GM12878 (cell line): ENCODE measurements at regions not wholly inside any gene's neighbourhood (a gene's known extent, or its start where the extent isn't known, plus 50 kb on each side); places are given as distances from the start of the nearest gene placed in this dataset.

Experiments
- ATAC-seq: fragments of 200-7000 bp; cut with Tn5 transposase; 3 replicates; pipeline ENCODE4 v1.9.1; 2020; ENCODE audit warnings: mild to moderate bottlenecking, moderate library complexity
- BruUV-seq: library from RNA; stranded (reverse); fragments of 400-500 nt; replicated peaks from 2 replicates; lab custom pipeline; 2021; lab: Mats Ljungman, UMichigan
- CTCF ChIA-PET: fragments of 300-600 bp; sonication (Branson Sonifier 250); formaldehyde crosslinking; extraction: SDS; loops from one replicate; lab custom pipeline; 2021; ENCODE audit warnings: inconsistent platforms; lab: Yijun Ruan, JAX
- POLR2A ChIA-PET: fragments of 350-600 bp; formaldehyde crosslinking; extraction: SDS; loops from one replicate; lab custom pipeline; 2021; ENCODE audit warnings: inconsistent platforms; lab: Charles Lee
- RAD21 ChIA-PET: fragments of 300-600 bp; sonication (Branson Sonifier 250); formaldehyde crosslinking; loops from one replicate; lab custom pipeline; 2023; ENCODE audit warnings: antibody characterized with exemption; ENCODE audit not compliant: unreplicated experiment; lab: Charles Lee
- SMC1A ChIA-PET: fragments of 300-600 bp; sonication (Branson Sonifier 250); formaldehyde crosslinking; loops from one replicate; lab custom pipeline; 2023; ENCODE audit not compliant: unreplicated experiment, uncharacterized antibody; lab: Charles Lee
- DNase-seq: peaks from one replicate; pipeline ENCODE4 v3.0.0-alpha.2; 2011; ENCODE audit warnings: low read depth, low spot score
- FAIRE-seq: peaks from 3 replicates; lab custom pipeline; 2011; peaks lifted over from hg19 to GRCh38; lab: Jason Lieb, UNC
- H2AFZ ChIP-seq: 2 replicates; pipeline ENCODE4 v1.6.0; 2011; ENCODE audit warnings: low read depth, low read length, control low read depth; ENCODE audit not compliant: control insufficient read depth
- H3K27ac ChIP-seq: 2 replicates; pipeline ENCODE4 v1.5.1; 2011; ENCODE audit warnings: control low read depth; ENCODE audit not compliant: control insufficient read depth, insufficient read depth
- H3K27me3 ChIP-seq, 2 experiments: replicated peaks in 1 of 2; 2 replicates each; pipeline versions ENCODE4 v1.6.0 to v1.6.1; 2011; ENCODE audit warnings: low read length in 1 of 2; ENCODE audit not compliant: control insufficient read depth in 2 of 2, insufficient read depth in 2 of 2
- H3K36me3 ChIP-seq, 2 experiments: 2 replicates each; pipeline ENCODE4 v1.5.1; 2011; ENCODE audit warnings: low read length in 1 of 2; ENCODE audit not compliant: control insufficient read depth in 2 of 2, insufficient read depth in 2 of 2
- H3K4me1 ChIP-seq: 2 replicates; pipeline ENCODE4 v1.6.1; 2011; ENCODE audit warnings: mild to moderate bottlenecking, low read length, moderate library complexity, mixed read lengths; ENCODE audit not compliant: control insufficient read depth, insufficient read depth
- H3K4me2 ChIP-seq: 2 replicates; pipeline ENCODE4 v1.6.0; 2011; ENCODE audit warnings: control low read depth; ENCODE audit not compliant: control insufficient read depth, insufficient read depth
- H3K4me3 ChIP-seq: fragments of 200-600 bp; sonication (generic); 2 replicates; pipeline ENCODE4 v1.5.1; 2016
- H3K79me2 ChIP-seq: 2 replicates; pipeline ENCODE4 v1.6.0; 2011; ENCODE audit warnings: low read length; ENCODE audit not compliant: control insufficient read depth, insufficient read depth
- H3K9ac ChIP-seq: 2 replicates; pipeline ENCODE4 v1.8.0; 2011; ENCODE audit warnings: low read length, control low read depth, mixed read lengths; ENCODE audit not compliant: control insufficient read depth, insufficient read depth
- H3K9me3 ChIP-seq: replicated peaks from 3 replicates; pipeline ENCODE4 v1.5.1; 2011; ENCODE audit warnings: mild to moderate bottlenecking, low read length; ENCODE audit not compliant: control insufficient read depth, insufficient read depth
- H4K20me1 ChIP-seq: 2 replicates; pipeline ENCODE4 v1.6.0; 2011; ENCODE audit not compliant: control insufficient read depth, insufficient read depth
- ATF2 ChIP-seq: IDR thresholded peaks from 2 replicates; pipeline ENCODE4 v1.6.1; 2012; ENCODE audit warnings: low read length, inconsistent platforms
- ESRRA ChIP-seq: IDR thresholded peaks from 2 replicates; pipeline ENCODE4 v1.6.1; 2012; ENCODE audit warnings: mild to moderate bottlenecking, low read length, improper control_type of control experiment
- MYB ChIP-seq: fragments of 150-350 bp; IDR thresholded peaks from 2 replicates; pipeline ENCODE4 v1.6.1; 2014; ENCODE audit warnings: mild to moderate bottlenecking, low read depth, low read length, borderline replicate concordance
- NFXL1 ChIP-seq: fragments of 450-650 bp; IDR thresholded peaks from 2 replicates; pipeline ENCODE4 v1.6.1; 2017; ENCODE audit warnings: antibody characterized with exemption, mild to moderate bottlenecking, borderline replicate concordance
- SREBF1 ChIP-seq: IDR thresholded peaks from 2 replicates; pipeline ENCODE4 v1.6.1; 2012; ENCODE audit warnings: mild to moderate bottlenecking, low read length
- ZNF622 ChIP-seq: fragments of 450-650 bp; IDR thresholded peaks from 2 replicates; pipeline ENCODE4 v1.6.1; 2017; ENCODE audit warnings: mild to moderate bottlenecking, inconsistent platforms
- WGBS: methylation state at CpG from one replicate; pipeline ENCODE4 v1.1.6; 2016; ENCODE audit warnings: low lambda C conversion rate; ENCODE audit not compliant: insufficient replicate concordance, insufficient coverage; ENCODE audit errors: missing lambda C conversion rate; 5-methylcytosine and 5-hydroxymethylcytosine counted together
- in situ Hi-C: fragments of 300-500 bp; cut with MboI; formaldehyde crosslinking; loops from 9 replicates; pipeline ENCODE4 v1.14.3; 2018; ENCODE audit warnings: mixed read lengths
- intact Hi-C: fragments of 100-400 bp; cut with micrococcal nuclease; formaldehyde crosslinking; loops from one replicate; pipeline ENCODE4 v1.14.2; 2022; ENCODE audit not compliant: unreplicated experiment
- TF ChIP-seq, protein P1 (sequence below): IDR thresholded peaks from 2 replicates; pipeline ENCODE4 v1.6.1; 2012; ENCODE audit warnings: low read depth, low read length, improper control_type of control experiment
- TF ChIP-seq, protein P2 (sequence below): IDR thresholded peaks from 2 replicates; pipeline ENCODE4 v1.6.1; 2012; ENCODE audit warnings: improper control_type of control experiment, low read depth, low read length; ENCODE audit not compliant: insufficient replicate concordance
- TF ChIP-seq, protein P3 (sequence below): fragments of 450-650 bp; IDR thresholded peaks from 2 replicates; pipeline ENCODE4 v1.6.1; 2016; ENCODE audit warnings: mild to moderate bottlenecking

DNA sequence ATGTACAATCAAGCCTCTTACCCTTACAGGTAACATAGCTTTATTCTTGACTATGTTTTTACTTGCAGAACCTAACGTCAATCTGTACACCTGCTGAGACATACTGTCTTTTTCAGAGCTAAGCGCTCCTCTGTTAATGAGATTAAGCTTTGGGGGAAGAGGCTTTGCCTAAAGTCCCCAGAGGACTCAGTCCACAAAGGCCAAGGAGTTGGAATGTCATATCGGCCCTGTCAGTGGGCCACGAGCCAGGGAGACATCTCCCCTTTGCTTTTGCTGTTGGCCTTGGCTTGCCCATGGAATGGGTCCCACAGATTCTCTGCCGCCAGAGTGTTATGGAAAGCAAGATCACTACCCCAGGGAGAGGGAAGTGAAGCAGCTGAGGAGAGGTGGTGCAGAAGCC is 64.1 kb upstream of the SOX4 start:
- Histone ChIP-seq H3K4me3 (no peak overlapping the region), H2AFZ (no peak overlapping the region), H3K79me2 (no peaks in the 10 kb centered on the region), H3K9me3 (no peaks in the 10 kb centered on the region), H3K36me3 (no peaks in the 10 kb centered on the region), H3K4me2 (no peak overlapping the region), H3K27me3 (no peaks in the 10 kb centered on the region), H4K20me1 (no peaks in the 10 kb centered on the region), H3K9ac (no peak overlapping the region), H3K27ac (no peak overlapping the region), H3K4me1 (no peaks in the 10 kb centered on the region)
- WGBS = 49% methylated on average over 5 of the region's 5 CpGs
- ChIA-PET RAD21 (interaction anchor here (0.8 to 1.0 kb wide), 2 partner anchors 67 to 681 kb away, joined by 3 read pairs; no protein-coding TSS in a partner anchor), SMC1A (no interaction called here), POLR2A (no interaction called here), CTCF (no interaction called here)
- FAIRE-seq (no peak), ATAC-seq (no peak), DNase-seq (no peak)
- in situ Hi-C loops = no loop called here
- BruUV-seq = no TSS peak
- intact Hi-C loops = no loop called here
- TF ChIP-seq MYB (no peak), ATF2 (no peak), ESRRA (no peak), SREBF1 (no peak), ZNF622 (no peak), NFXL1 (no peak)
- TF ChIP-seq, protein P1, sequence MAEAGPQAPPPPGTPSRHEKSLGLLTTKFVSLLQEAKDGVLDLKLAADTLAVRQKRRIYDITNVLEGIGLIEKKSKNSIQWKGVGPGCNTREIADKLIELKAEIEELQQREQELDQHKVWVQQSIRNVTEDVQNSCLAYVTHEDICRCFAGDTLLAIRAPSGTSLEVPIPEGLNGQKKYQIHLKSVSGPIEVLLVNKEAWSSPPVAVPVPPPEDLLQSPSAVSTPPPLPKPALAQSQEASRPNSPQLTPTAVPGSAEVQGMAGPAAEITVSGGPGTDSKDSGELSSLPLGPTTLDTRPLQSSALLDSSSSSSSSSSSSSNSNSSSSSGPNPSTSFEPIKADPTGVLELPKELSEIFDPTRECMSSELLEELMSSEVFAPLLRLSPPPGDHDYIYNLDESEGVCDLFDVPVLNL = no peak
- TF ChIP-seq, protein P2, sequence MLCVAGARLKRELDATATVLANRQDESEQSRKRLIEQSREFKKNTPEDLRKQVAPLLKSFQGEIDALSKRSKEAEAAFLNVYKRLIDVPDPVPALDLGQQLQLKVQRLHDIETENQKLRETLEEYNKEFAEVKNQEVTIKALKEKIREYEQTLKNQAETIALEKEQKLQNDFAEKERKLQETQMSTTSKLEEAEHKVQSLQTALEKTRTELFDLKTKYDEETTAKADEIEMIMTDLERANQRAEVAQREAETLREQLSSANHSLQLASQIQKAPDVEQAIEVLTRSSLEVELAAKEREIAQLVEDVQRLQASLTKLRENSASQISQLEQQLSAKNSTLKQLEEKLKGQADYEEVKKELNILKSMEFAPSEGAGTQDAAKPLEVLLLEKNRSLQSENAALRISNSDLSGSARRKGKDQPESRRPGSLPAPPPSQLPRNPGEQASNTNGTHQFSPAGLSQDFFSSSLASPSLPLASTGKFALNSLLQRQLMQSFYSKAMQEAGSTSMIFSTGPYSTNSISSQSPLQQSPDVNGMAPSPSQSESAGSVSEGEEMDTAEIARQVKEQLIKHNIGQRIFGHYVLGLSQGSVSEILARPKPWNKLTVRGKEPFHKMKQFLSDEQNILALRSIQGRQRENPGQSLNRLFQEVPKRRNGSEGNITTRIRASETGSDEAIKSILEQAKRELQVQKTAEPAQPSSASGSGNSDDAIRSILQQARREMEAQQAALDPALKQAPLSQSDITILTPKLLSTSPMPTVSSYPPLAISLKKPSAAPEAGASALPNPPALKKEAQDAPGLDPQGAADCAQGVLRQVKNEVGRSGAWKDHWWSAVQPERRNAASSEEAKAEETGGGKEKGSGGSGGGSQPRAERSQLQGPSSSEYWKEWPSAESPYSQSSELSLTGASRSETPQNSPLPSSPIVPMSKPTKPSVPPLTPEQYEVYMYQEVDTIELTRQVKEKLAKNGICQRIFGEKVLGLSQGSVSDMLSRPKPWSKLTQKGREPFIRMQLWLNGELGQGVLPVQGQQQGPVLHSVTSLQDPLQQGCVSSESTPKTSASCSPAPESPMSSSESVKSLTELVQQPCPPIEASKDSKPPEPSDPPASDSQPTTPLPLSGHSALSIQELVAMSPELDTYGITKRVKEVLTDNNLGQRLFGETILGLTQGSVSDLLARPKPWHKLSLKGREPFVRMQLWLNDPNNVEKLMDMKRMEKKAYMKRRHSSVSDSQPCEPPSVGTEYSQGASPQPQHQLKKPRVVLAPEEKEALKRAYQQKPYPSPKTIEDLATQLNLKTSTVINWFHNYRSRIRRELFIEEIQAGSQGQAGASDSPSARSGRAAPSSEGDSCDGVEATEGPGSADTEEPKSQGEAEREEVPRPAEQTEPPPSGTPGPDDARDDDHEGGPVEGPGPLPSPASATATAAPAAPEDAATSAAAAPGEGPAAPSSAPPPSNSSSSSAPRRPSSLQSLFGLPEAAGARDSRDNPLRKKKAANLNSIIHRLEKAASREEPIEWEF = no peak
- TF ChIP-seq, protein P3, sequence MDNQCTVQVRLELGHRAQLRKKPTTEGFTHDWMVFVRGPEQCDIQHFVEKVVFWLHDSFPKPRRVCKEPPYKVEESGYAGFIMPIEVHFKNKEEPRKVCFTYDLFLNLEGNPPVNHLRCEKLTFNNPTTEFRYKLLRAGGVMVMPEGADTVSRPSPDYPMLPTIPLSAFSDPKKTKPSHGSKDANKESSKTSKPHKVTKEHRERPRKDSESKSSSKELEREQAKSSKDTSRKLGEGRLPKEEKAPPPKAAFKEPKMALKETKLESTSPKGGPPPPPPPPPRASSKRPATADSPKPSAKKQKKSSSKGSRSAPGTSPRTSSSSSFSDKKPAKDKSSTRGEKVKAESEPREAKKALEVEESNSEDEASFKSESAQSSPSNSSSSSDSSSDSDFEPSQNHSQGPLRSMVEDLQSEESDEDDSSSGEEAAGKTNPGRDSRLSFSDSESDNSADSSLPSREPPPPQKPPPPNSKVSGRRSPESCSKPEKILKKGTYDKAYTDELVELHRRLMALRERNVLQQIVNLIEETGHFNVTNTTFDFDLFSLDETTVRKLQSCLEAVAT = no peak
